HepG2 (cell line): ENCODE measurements at regions not wholly inside any gene's neighbourhood (a gene's known extent, or its start where the extent isn't known, plus 50 kb on each side); places are given as distances from the start of the nearest gene placed in this dataset.

Source experiments
- PLRG1 ChIP-seq: fragments of 450-650 bp; conservative IDR thresholded peaks from 2 replicates; pipeline ENCODE4 v1.6.1; 2016
- POLR2AphosphoS5 ChIP-seq: IDR thresholded peaks from 2 replicates; pipeline ENCODE4 v1.6.1; 2012; ENCODE audit warnings: low read depth, low read length
- SMAD1 ChIP-seq: sonication (generic); formaldehyde crosslinking; IDR thresholded peaks from 2 replicates; pipeline ENCODE4 v1.4.0; 2020; ENCODE audit warnings: missing genetic modification reagents, low read depth, mild to moderate bottlenecking, borderline replicate concordance
- TAF15 ChIP-seq: fragments of 200-400 bp; formaldehyde crosslinking; IDR thresholded peaks from one replicate; pipeline ENCODE4 v1.6.1; 2018; ENCODE audit warnings: mild to moderate bottlenecking, low read depth, low read length; ENCODE audit not compliant: poor library complexity, severe bottlenecking
- TARDBP ChIP-seq: sonication (generic); formaldehyde crosslinking; IDR thresholded peaks from 2 replicates; pipeline ENCODE4 v1.8.0; 2022; ENCODE audit warnings: mild to moderate bottlenecking, missing genetic modification reagents
- TF ChIP-seq, protein P1 (sequence below), 2 experiments: IDR thresholded peaks; 2 replicates each; pipeline ENCODE4 v1.6.1; 2011 to 2012; ENCODE audit warnings: low read length in 2 of 2, borderline replicate concordance in 1 of 2, low read depth in 1 of 2, mild to moderate bottlenecking in 1 of 2, moderate library complexity in 1 of 2

DNA sequence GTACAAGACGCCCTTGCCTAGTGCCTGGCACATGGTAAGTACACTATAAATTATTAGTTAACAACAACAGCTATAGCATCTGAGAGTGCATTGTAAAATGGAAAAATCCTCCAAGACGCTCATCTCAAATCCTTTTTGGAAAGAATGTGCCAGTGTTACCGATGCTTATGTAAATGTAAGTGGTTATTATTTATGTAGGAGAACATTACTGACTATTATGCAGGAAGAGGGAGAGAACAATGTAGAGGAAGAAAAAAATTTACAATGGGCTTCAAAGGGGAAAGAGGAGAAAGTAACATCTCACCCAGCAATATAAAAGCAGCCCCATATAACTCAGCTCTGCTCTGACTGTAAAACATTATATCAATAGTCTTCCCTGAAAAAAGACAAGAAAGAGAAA lies 155.3 kb upstream of the LPP start:
- TF ChIP-seq, protein P1, sequence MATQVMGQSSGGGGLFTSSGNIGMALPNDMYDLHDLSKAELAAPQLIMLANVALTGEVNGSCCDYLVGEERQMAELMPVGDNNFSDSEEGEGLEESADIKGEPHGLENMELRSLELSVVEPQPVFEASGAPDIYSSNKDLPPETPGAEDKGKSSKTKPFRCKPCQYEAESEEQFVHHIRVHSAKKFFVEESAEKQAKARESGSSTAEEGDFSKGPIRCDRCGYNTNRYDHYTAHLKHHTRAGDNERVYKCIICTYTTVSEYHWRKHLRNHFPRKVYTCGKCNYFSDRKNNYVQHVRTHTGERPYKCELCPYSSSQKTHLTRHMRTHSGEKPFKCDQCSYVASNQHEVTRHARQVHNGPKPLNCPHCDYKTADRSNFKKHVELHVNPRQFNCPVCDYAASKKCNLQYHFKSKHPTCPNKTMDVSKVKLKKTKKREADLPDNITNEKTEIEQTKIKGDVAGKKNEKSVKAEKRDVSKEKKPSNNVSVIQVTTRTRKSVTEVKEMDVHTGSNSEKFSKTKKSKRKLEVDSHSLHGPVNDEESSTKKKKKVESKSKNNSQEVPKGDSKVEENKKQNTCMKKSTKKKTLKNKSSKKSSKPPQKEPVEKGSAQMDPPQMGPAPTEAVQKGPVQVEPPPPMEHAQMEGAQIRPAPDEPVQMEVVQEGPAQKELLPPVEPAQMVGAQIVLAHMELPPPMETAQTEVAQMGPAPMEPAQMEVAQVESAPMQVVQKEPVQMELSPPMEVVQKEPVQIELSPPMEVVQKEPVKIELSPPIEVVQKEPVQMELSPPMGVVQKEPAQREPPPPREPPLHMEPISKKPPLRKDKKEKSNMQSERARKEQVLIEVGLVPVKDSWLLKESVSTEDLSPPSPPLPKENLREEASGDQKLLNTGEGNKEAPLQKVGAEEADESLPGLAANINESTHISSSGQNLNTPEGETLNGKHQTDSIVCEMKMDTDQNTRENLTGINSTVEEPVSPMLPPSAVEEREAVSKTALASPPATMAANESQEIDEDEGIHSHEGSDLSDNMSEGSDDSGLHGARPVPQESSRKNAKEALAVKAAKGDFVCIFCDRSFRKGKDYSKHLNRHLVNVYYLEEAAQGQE (IDR thresholded peaks at IDR 0.05; ENCODE audit: borderline replicate concordance in 1 of 2, low read depth in 1 of 2, low read length in 2 of 2) = no peak
- TF ChIP-seq SMAD1 (CRISPR knock-in tag) (no peak), POLR2AphosphoS5 (no peak), PLRG1 (no peak), TAF15 (no peak), TARDBP (CRISPR knock-in tag) (no peak)
